GM10266 (cell line): ENCODE measurements at regions not wholly inside any gene's neighbourhood (a gene's known extent, or its start where the extent isn't known, plus 50 kb on each side); places are given as distances from the start of the nearest gene placed in this dataset.
"Not testable (repeated sequence)": the region's sequence is repeated elsewhere in the genome, so short reads cannot be mapped to it uniquely, and the experiment has no call there.

Experiments used
- DNase-seq: peaks from one replicate; pipeline ENCODE4 v3.0.0; 2012; ENCODE audit errors: extremely low spot score
- TF ChIP-seq, protein P1 (sequence below): IDR thresholded peaks from 2 replicates; pipeline ENCODE4 v1.5.1; 2012; ENCODE audit warnings: mild to moderate bottlenecking, low read depth; ENCODE audit not compliant: control insufficient read depth, insufficient read depth; ENCODE audit errors: missing control alignments

DNA sequence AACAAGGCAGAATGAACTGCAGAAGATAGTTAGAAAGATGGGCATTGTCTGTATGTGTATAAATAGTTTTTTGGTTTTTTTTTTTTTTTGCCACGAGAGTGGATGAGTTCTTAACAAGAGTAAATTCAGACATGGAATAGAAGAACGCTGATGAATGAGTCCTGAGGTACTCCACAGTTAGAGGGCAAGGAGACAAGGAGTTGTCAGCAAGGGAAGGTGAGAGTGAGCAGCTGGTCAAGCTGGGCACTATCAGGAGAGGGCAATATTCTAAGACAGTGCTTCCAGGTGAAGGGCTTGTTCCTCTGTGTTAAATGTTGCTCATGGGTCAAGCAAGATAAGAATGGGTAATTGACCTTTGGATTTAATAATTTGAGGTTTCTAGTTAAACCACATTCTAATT is 138.6 kb upstream of the FAM78B start:
- DNase-seq: no peak
- TF ChIP-seq, protein P1, sequence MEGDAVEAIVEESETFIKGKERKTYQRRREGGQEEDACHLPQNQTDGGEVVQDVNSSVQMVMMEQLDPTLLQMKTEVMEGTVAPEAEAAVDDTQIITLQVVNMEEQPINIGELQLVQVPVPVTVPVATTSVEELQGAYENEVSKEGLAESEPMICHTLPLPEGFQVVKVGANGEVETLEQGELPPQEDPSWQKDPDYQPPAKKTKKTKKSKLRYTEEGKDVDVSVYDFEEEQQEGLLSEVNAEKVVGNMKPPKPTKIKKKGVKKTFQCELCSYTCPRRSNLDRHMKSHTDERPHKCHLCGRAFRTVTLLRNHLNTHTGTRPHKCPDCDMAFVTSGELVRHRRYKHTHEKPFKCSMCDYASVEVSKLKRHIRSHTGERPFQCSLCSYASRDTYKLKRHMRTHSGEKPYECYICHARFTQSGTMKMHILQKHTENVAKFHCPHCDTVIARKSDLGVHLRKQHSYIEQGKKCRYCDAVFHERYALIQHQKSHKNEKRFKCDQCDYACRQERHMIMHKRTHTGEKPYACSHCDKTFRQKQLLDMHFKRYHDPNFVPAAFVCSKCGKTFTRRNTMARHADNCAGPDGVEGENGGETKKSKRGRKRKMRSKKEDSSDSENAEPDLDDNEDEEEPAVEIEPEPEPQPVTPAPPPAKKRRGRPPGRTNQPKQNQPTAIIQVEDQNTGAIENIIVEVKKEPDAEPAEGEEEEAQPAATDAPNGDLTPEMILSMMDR: no peak

DNA sequence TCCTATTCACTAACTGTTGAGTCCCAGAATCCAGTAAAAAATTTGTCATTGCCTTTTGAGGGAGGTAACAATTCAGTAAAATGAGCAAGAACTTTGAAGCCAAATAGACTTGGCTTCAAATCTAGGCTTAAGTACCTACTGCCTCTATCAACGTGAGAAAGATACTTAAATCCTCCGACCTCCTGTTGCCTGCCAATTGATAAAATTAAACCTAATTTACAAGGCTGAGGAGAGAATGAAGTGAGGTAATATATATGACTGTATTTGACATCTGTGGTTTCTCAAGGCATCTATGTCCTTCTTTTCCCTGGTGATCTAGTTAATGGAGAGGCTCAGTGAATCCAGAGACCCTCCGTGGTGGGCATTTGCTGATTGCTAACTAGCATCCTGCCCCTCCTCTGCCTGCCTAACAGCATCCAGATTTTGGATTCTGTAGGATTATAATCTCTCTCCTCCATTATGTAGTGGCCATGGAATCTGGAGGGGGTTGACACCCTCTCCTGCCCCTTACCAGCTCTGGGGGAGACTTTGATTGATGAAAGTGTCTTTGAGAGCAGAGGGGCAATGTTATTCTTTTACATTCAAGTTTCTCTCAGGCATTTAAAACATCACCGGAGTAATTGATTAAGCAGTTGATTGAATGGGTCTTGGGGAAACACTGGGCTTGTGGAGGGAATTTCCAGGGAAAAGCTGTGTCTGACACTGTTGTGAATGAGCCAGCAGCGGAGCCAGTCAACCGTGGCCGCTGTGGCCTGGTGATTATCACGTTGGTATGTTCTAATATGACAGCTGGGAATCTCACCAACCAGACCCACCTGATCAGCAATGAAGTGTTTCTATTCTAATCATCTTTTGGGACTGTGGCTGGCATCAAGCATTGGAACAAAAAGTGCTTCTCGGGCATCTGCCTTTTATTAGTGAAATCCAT is 140.7 kb upstream of the FAM78B start:
- DNase-seq: no peak

DNA sequence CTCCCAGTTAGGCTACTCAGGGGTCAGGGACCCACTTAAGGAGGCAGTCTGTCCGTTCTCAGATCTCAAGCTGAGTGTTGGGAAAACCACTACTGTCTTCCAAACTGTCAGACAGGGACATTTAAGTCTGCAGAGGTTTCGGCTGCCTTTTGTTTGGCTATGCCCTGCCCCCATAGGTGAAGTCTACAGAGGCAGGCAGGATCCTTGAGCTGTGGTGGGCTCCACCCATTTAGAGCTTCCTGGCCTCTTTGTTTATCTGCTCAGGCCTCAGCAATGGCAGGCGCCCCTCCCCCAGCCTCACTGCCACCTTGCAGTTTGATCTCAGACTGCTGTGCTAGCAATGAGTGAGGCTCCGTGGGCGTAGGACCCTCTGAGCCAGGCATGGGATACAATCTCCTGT is 149.5 kb upstream of the FAM78B start:
- not testable (repeated sequence) for DNase-seq

More for the DNA sequence above, 140.7 kb upstream of the FAM78B start:
- TF ChIP-seq, protein P1: no peak

DNA sequence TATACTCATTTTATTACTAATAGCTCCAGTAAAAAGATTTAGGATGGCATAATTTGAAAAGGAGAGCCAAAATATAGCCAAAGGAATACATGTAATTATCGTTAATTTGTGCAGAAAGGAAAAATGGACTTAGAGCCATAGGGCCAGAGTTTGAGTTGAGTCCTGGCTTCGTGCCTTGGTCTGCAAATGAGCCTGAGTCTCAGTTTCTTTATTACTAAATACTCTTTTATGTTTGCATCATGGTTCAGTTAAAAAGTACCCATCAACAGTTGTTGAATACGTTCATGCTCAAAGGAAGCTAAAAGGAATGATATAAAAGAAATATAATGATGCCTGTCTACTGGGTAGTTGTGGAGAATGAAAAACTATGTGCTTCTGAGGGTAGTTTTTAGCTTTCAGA is 155.7 kb upstream of the FAM78B start:
- TF ChIP-seq, protein P1: no peak
- no peak for DNase-seq

DNA sequence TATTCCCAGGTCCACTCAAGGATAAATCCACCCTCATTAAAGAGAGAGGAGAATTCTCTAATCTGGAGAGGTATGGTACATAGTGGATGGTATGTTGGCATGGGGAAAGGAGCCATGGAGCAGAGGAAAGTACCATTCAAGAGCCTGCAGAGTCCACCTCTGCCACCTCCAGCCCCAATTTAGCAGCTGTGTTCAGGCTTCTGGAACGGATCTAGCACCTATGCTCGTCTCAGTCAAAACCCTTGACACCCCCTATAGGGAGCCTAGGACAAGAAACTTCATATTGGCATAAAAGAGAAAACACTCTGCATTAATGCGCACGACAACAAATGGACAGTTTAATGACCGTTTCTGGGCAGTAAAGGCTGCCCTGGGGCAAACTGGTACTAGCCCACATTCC is 161.1 kb upstream of the FAM78B start:
- TF ChIP-seq, protein P1: no peak

DNA sequence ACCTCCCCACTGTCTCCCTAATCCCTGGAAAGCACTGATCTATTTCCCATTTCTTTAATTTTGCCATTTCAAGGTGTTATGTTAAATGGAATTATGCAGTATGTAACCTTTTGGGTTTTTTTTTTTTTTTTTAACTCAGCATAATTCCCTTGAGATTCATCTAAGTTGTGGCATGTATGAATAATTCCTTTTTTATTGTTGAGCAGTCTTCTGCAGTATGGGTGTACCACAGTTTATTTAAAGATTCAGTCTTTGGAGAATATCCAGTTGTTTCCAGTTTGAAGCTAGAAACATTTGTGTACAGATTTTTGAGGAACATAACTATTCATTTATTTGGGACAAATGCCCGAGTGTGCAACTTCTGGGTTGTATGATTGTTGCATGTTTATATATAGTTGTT is 162.2 kb upstream of the FAM78B start:
- TF ChIP-seq, protein P1: no peak
- DNase-seq: no peak

More for the DNA sequence above, 161.1 kb upstream of the FAM78B start:
- DNase-seq: no peak

DNA sequence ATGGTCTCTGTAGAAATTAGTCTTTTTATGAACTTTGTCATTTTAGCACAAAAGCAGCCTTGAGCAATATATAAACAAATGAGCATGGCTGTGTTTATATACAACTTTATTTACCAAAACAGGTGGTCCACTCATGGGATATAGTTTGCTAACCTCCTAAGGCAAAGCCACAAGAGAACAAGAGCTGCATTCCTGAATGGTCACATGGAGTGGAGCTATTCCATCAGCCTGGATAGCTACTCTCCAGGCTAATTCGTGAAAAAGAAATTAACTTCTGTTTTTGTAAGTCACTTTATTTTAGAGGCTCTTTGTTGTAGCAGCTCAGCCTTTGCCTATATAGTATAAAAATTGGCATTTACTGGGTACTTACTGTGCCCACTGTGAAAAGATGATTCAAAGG is 163.3 kb upstream of the FAM78B start:
- TF ChIP-seq, protein P1: no peak
- no peak for DNase-seq

DNA sequence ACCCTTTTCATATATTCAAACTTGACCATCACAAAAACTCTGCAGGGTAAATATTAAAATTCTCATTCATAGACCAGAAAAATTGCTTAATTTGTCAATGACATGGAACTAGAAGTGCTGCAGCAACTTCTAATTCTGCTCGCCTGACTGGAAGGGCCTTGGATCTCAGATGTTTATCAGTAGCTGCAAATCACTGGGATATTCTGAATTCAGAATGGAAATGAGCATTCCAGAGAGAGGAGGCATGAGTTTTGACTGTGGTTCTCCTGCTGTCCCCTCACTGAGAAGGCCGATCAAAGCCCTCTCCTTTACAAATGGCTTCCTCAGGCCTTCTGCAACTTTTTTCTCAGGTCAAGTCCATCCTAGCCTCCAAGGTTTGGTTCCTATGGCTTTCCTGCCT is 171.3 kb upstream of the FAM78B start:
- TF ChIP-seq, protein P1: no peak
- DNase-seq: no peak
